ENCODE measurements at regions not wholly inside any gene's neighbourhood (a gene's known extent, or its start where the extent isn't known, plus 50 kb on each side); places are given as distances from the start of the nearest gene placed in this dataset.

DNA sequence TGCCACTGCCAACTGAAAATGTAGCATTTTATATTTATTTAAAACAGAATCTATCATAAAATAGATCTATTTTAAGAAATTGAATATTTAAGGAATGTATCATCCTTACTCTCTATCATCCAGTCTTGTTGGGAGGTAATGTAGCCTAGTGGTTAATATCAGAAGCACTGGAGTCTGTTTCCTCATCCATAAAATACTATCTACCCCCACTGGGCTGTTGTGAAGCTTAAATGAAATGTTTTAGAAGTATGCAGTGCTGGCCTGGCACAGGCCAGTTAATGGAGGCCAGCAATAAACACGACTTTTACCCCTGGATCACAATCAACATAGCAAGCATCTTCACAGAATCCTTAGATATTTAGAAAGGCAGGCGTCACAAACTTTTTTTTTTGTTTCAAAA lies 188.0 kb downstream of the CAND1 start:
- H3K27me3 ChIP-seq = no peaks in the 10 kb centered on the region
- H3K9me3 ChIP-seq (ENCODE audit: low read depth) = no peaks in the 10 kb centered on the region
- no peak overlapping the region for H3K27ac ChIP-seq
- H3K4me1 ChIP-seq (ENCODE audit: low read depth) = peaks cover 28% of the 10 kb centered on the region
- no peak for DNase-seq (ENCODE audit: low read depth in 1 of 2, low spot score in 1 of 2)
- H3K36me3 ChIP-seq = no peaks in the 10 kb centered on the region
- no peak overlapping the region for H3K4me3 ChIP-seq
- TF ChIP-seq, protein P1, sequence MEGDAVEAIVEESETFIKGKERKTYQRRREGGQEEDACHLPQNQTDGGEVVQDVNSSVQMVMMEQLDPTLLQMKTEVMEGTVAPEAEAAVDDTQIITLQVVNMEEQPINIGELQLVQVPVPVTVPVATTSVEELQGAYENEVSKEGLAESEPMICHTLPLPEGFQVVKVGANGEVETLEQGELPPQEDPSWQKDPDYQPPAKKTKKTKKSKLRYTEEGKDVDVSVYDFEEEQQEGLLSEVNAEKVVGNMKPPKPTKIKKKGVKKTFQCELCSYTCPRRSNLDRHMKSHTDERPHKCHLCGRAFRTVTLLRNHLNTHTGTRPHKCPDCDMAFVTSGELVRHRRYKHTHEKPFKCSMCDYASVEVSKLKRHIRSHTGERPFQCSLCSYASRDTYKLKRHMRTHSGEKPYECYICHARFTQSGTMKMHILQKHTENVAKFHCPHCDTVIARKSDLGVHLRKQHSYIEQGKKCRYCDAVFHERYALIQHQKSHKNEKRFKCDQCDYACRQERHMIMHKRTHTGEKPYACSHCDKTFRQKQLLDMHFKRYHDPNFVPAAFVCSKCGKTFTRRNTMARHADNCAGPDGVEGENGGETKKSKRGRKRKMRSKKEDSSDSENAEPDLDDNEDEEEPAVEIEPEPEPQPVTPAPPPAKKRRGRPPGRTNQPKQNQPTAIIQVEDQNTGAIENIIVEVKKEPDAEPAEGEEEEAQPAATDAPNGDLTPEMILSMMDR (IDR thresholded peaks at IDR 0.05; ENCODE audit: low read depth, low read length) = no peak

DNA sequence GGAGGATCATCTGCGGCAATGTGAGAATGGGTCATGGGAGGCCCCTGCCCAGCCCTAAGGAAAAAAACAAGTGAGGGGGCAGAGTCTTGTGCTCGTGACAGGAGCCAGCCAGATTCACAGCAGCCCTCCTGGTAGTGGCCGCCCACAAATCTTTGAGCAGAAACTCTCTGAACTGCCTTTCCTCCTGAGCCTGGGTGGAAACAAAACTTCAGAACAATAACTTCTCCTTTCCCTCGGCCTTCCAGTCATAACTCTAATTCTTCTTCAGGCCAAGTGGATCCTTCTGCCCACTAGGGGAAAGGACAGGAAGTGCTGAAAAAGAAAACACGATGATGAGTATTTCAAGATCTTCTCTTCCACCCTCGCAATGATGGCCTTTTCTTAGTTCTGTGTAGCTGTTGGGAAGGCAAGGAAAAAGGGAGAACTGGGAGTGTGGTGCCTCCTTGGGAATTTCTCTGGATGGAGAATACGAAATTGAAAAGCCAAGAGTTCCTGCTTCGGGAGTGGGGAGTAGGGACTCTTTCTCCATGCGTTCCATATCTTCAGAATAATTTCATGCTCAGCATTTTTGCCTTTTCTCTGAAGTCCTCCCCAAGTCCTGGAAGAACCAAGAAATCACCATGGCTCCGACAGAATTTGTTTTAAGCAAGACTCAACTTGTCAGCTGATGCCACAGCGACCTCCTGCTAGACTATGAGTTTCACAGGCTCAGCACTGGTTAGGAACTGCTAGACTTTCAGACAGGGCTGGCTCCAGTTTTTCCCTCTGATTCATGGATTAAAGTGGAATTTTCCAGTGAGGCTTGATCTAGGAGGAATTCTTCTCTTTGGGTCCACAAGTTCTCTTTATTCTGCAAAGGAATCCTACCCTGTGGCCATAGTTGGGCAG lies 188.9 kb downstream of the CAND1 start:
- H3K4me1 ChIP-seq (ENCODE audit: low read depth) = peaks cover 36% of the 10 kb centered on the region
- TF ChIP-seq, protein P1 (IDR thresholded peaks at IDR 0.05; ENCODE audit: low read depth, low read length) = peak; percentile 46
- H3K27me3 ChIP-seq = no peaks in the 10 kb centered on the region
- DNase-seq (ENCODE audit: low read depth in 1 of 2, low spot score in 1 of 2) = peak in 1 of 2 donors; percentile 49
- no peak overlapping the region for H3K4me3 ChIP-seq
- no peak overlapping the region for H3K27ac ChIP-seq
- no peaks in the 10 kb centered on the region for H3K36me3 ChIP-seq
- H3K9me3 ChIP-seq (ENCODE audit: low read depth) = no peaks in the 10 kb centered on the region

DNA sequence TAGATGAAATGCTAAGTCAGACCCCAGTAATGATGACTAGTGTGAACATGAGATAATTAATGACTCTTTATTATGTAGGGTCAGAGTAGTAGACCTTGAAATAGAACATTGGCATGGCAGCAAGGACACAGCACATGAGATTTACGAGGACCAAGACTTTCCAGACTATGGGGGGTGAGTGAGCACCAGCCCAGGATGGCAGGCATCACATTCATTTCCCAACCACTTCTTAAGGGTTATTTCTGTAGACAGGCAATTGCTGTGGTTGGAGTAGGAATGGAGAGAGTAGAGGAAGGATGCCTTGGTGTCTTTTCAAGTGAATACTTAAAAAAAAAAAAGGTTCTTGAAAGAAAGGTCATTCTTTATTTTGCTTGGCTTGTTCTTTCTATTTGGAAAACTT lies 189.4 kb upstream of the DYRK2 start:
- no peaks in the 10 kb centered on the region for H3K9me3 ChIP-seq (ENCODE audit: low read depth)
- no peaks in the 10 kb centered on the region for H3K27me3 ChIP-seq
- H3K36me3 ChIP-seq = no peaks in the 10 kb centered on the region
- no peak overlapping the region for H3K4me3 ChIP-seq
- DNase-seq (ENCODE audit: low read depth in 1 of 2, low spot score in 1 of 2) = no peak
- TF ChIP-seq, protein P1 (IDR thresholded peaks at IDR 0.05; ENCODE audit: low read depth, low read length) = no peak
- H3K27ac ChIP-seq = no peak overlapping the region
- H3K4me1 ChIP-seq (ENCODE audit: low read depth) = peaks cover 44% of the 10 kb centered on the region

DNA sequence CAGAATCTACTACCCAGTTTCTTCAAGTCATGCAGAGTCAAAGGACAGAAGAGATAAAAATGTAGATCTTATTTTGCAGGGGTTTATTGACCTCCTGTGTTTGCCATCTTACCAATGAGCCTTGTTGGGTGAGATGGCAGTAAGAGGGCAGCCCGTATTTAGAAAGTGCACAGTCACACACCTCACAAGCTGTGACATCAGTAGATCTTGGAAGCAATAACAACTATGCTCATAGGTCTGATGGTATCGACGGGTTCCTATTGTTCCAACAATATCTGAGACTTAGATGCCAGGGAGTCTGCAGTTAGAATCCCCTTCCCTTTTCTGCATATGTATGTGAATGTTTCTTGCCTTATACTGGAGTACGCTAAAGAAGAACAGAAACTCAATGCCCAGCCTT lies 189.0 kb upstream of the DYRK2 start:
- H3K4me1 ChIP-seq (ENCODE audit: low read depth) = peaks cover 44% of the 10 kb centered on the region
- H3K27ac ChIP-seq = no peak overlapping the region
- no peak overlapping the region for H3K4me3 ChIP-seq
- DNase-seq (ENCODE audit: low read depth in 1 of 2, low spot score in 1 of 2) = no peak
- no peaks in the 10 kb centered on the region for H3K27me3 ChIP-seq
- H3K9me3 ChIP-seq (ENCODE audit: low read depth) = no peaks in the 10 kb centered on the region
- H3K36me3 ChIP-seq = no peaks in the 10 kb centered on the region
- TF ChIP-seq, protein P1 (IDR thresholded peaks at IDR 0.05; ENCODE audit: low read depth, low read length) = no peak

DNA sequence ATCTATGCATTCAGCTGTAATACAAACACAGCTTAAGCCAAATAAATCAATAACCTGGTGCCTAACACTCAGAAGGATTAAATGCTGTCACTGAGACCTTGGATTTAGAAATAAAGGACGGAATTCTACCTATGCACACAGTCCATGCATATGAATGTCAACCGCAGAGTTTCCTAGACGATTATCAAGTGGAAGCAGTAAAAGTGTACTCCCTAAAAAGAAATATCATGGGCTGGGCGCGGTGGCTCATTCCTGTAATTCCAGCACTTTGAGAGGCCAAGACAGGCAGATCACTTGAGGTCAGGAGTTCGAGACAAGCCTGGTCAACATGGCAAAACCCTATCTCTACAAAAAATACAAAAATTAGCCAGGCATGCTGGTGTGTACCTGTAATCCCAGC lies 188.2 kb upstream of the DYRK2 start:
- Histone ChIP-seq H3K27me3 (no peaks in the 10 kb centered on the region), H3K4me3 (no peak overlapping the region), H3K9me3 (ENCODE audit: low read depth) (no peaks in the 10 kb centered on the region), H3K27ac (no peak overlapping the region), H3K4me1 (ENCODE audit: low read depth) (peaks cover 36% of the 10 kb centered on the region), H3K36me3 (no peaks in the 10 kb centered on the region)
- DNase-seq (ENCODE audit: low read depth in 1 of 2, low spot score in 1 of 2) = no peak
- TF ChIP-seq, protein P1 (IDR thresholded peaks at IDR 0.05; ENCODE audit: low read depth, low read length) = no peak

All from cardiac muscle cell (in vitro differentiated cells and primary cell).